ENCODE measurements at regions not wholly inside any gene's neighbourhood (a gene's known extent, or its start where the extent isn't known, plus 50 kb on each side); places are given as distances from the start of the nearest gene placed in this dataset.

DNA sequence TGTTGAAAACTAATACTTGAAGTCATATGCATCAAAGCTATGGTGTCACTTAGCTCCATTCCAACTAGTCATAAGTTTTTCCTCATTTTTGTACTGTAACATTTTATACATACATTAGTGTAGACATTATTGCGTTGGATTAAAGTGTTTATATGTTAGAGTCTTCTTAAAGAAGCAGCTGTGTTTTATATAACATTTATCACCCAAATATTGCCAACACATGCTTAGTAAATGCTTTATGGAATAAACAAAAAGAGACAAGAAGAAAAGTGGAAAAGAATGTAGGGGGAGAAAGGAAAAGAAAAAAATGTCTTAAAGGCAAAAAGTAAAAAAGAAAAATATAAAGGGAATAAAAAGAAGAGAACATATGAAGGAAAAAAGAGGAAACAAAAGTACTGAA, 1314.3 kb upstream of the CELF4 start:
- TF ChIP-seq EZH2phosphoT487 (IDR thresholded peaks at IDR 0.05; ENCODE audit: borderline replicate concordance, low read depth, low read length) (no peak), CTCF (conservative IDR thresholded peaks at IDR 0.05; ENCODE audit: low read length) (no peak)
- Histone ChIP-seq H3K4me2 (ENCODE audit: low read length) (no peak overlapping the region), H2AFZ (ENCODE audit: low read length) (no peak overlapping the region), H4K20me1 (ENCODE audit: insufficient read depth, low read length) (no peaks in the 10 kb centered on the region), H3K79me2 (ENCODE audit: insufficient read depth, low read depth, low read length) (no peaks in the 10 kb centered on the region), H3K9me2 (ENCODE audit: insufficient read depth, low read length) (no peaks in the 10 kb centered on the region), H3K9me3 (ENCODE audit: low read length) (no peaks in the 10 kb centered on the region), H3K4me1 (ENCODE audit: insufficient read depth, low read length, poor library complexity, severe bottlenecking) (no peaks in the 10 kb centered on the region), H3K36me3 (ENCODE audit: insufficient read depth, low read length) (no peaks in the 10 kb centered on the region), H3K4me3 (ENCODE audit: low read depth, low read length, poor library complexity, severe bottlenecking) (no peak overlapping the region), H3K27ac (ENCODE audit: low read depth, low read length, poor library complexity, severe bottlenecking) (no peak overlapping the region)
- POLR2A ChIA-PET, result interaction anchor here (0.7 kb wide), 1 partner anchor 153 kb away, joined by 4 read pairs; no protein-coding TSS in a partner anchor
- no TSS peak for BruUV-seq (replicated peaks)
- CTCF ChIA-PET (ENCODE audit: unreplicated experiment), result no interaction called here
- DNase-seq (ENCODE audit: low spot score), result no peak
- intact Hi-C loops (cut with micrococcal nuclease; ENCODE audit: unreplicated experiment), result no loop called here

GRCh38 chr18:38872342-38872741, 1306.7 kb upstream of the CELF4 start:
- Histone ChIP-seq H3K4me2 (ENCODE audit: low read length) (no peak overlapping the region), H3K36me3 (ENCODE audit: insufficient read depth, low read length) (no peaks in the 10 kb centered on the region), H4K20me1 (ENCODE audit: insufficient read depth, low read length) (no peaks in the 10 kb centered on the region), H3K4me1 (ENCODE audit: insufficient read depth, low read length, poor library complexity, severe bottlenecking) (no peaks in the 10 kb centered on the region), H3K4me3 (ENCODE audit: low read depth, low read length, poor library complexity, severe bottlenecking) (no peak overlapping the region), H3K79me2 (ENCODE audit: insufficient read depth, low read depth, low read length) (no peaks in the 10 kb centered on the region), H3K27ac (ENCODE audit: low read depth, low read length, poor library complexity, severe bottlenecking) (no peak overlapping the region), H2AFZ (ENCODE audit: low read length) (no peak overlapping the region), H3K9me2 (ENCODE audit: insufficient read depth, low read length) (no peaks in the 10 kb centered on the region), H3K9me3 (ENCODE audit: low read length) (no peaks in the 10 kb centered on the region)
- intact Hi-C loops (cut with micrococcal nuclease; ENCODE audit: unreplicated experiment), result no loop called here
- no TSS peak for BruUV-seq (replicated peaks)
- no peak for TF ChIP-seq EZH2phosphoT487 (IDR thresholded peaks at IDR 0.05; ENCODE audit: borderline replicate concordance, low read depth, low read length)
- no peak for TF ChIP-seq CTCF (conservative IDR thresholded peaks at IDR 0.05; ENCODE audit: low read length)
- ChIA-PET CTCF (ENCODE audit: unreplicated experiment) (no interaction called here), POLR2A (no interaction called here)
- no peak for DNase-seq (ENCODE audit: low spot score)

DNA sequence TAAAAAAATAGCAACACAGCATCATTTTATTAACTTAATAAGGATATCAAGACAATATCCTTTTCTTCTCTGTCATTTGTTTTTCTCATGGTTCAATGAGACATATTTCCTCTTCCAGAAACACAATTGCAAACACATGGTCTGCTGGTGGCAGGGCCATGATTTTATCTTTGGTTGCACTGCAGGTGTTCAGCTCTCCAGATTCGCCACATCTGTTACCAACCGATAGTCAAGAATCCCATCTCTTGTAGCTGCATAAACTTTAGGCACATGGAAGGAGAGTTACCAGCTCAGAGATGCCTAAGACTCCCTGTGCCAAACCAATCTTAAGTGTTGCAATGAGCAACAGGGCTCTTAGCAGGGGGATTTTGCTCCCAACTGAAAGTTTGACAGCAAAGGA, 1303.2 kb upstream of the CELF4 start:
- Histone ChIP-seq H3K4me1 (ENCODE audit: insufficient read depth, low read length, poor library complexity, severe bottlenecking) (no peaks in the 10 kb centered on the region), H3K9me3 (ENCODE audit: low read length) (no peaks in the 10 kb centered on the region), H3K36me3 (ENCODE audit: insufficient read depth, low read length) (no peaks in the 10 kb centered on the region), H3K9me2 (ENCODE audit: insufficient read depth, low read length) (no peaks in the 10 kb centered on the region), H3K4me2 (ENCODE audit: low read length) (no peak overlapping the region), H3K4me3 (ENCODE audit: low read depth, low read length, poor library complexity, severe bottlenecking) (no peak overlapping the region), H3K27ac (ENCODE audit: low read depth, low read length, poor library complexity, severe bottlenecking) (no peak overlapping the region), H4K20me1 (ENCODE audit: insufficient read depth, low read length) (no peaks in the 10 kb centered on the region), H3K79me2 (ENCODE audit: insufficient read depth, low read depth, low read length) (no peaks in the 10 kb centered on the region), H2AFZ (ENCODE audit: low read length) (no peak overlapping the region)
- intact Hi-C loops (cut with micrococcal nuclease; ENCODE audit: unreplicated experiment), result no loop called here
- POLR2A ChIA-PET, result interaction anchor here (0.6 to 1.7 kb wide), 2 partner anchors 11 to 230 kb away, joined by 3 to 4 read pairs; no protein-coding TSS in a partner anchor
- CTCF ChIA-PET (ENCODE audit: unreplicated experiment), result no interaction called here
- DNase-seq (ENCODE audit: low spot score), result no peak
- TF ChIP-seq EZH2phosphoT487 (IDR thresholded peaks at IDR 0.05; ENCODE audit: borderline replicate concordance, low read depth, low read length), result no peak
- no peak for TF ChIP-seq CTCF (conservative IDR thresholded peaks at IDR 0.05; ENCODE audit: low read length)
- no TSS peak for BruUV-seq (replicated peaks)
